HTR-8/SVneo (cell line): ENCODE measurements at regions not wholly inside any gene's neighbourhood (a gene's known extent, or its start where the extent isn't known, plus 50 kb on each side); places are given as distances from the start of the nearest gene placed in this dataset.
A peak's percentile ranks its signal among the peaks of the same experiment; 100 is the strongest.
"Not testable (repeated sequence)": the region's sequence is repeated elsewhere in the genome, so short reads cannot be mapped to it uniquely, and the experiment has no call there.

Experiments used
- DNase-seq: peaks from one replicate; pipeline ENCODE4 v3.0.0; 2011; ENCODE audit warnings: low spot score, mixed read lengths; ENCODE audit not compliant: insufficient read length
- FAIRE-seq: peaks from 2 replicates; lab custom pipeline; 2011; peaks lifted over from hg19 to GRCh38; lab: Jason Lieb, UNC

GRCh38 chr7:6882321-6882721 is 56.2 kb upstream of the CCZ1B start:
- FAIRE-seq, DNase-seq: not testable (repeated sequence)

- FAIRE-seq, DNase-seq: not testable (repeated sequence)
Observed at GRCh38 chr7:6883756-6884155, 57.7 kb upstream of the CCZ1B start.

GRCh38 chr7:6886198-6886597 is 60.1 kb upstream of the CCZ1B start:
- no peak for FAIRE-seq

GRCh38 chr7:6888267-6889045 is 62.4 kb upstream of the CCZ1B start:
- DNase-seq, FAIRE-seq: not testable (repeated sequence)

More at GRCh38 chr7:6886198-6886597, 60.1 kb upstream of the CCZ1B start:
- DNase-seq = no peak

GRCh38 chr7:6889252-6889812 is 63.3 kb upstream of the CCZ1B start:
- FAIRE-seq = peak; percentile 99

GRCh38 chr7:6902097-6902518 is 76.0 kb upstream of the CCZ1B start:
- not testable (repeated sequence) for DNase-seq, FAIRE-seq

More at GRCh38 chr7:6889252-6889812, 63.3 kb upstream of the CCZ1B start:
- DNase-seq = no peak

- FAIRE-seq, DNase-seq: not testable (repeated sequence)
Observed at GRCh38 chr7:6903289-6903688, 77.2 kb upstream of the CCZ1B start.

GRCh38 chr7:6903792-6904191 is 77.7 kb upstream of the CCZ1B start:
- not testable (repeated sequence) for DNase-seq, FAIRE-seq

- no peak for FAIRE-seq
- no peak for DNase-seq
Observed at GRCh38 chr7:6917258-6917657, 91.2 kb upstream of the CCZ1B start.

- DNase-seq, FAIRE-seq: not testable (repeated sequence)
Observed at GRCh38 chr7:6919169-6919568, 93.1 kb upstream of the CCZ1B start.

- not testable (repeated sequence) for FAIRE-seq, DNase-seq
Observed at GRCh38 chr7:6924523-6924922, 98.4 kb upstream of the CCZ1B start.

- DNase-seq, FAIRE-seq: not testable (repeated sequence)
Observed at GRCh38 chr7:6926193-6927174, 100.4 kb upstream of the CCZ1B start.

- FAIRE-seq, DNase-seq: not testable (repeated sequence)
Observed at GRCh38 chr7:6927643-6928042, 101.6 kb upstream of the CCZ1B start.

GRCh38 chr7:6929588-6929987 is 103.5 kb upstream of the CCZ1B start:
- FAIRE-seq = not testable (repeated sequence)

GRCh38 chr7:6930081-6930635 is 104.1 kb upstream of the CCZ1B start:
- not testable (repeated sequence) for FAIRE-seq, DNase-seq

More at GRCh38 chr7:6929588-6929987, 103.5 kb upstream of the CCZ1B start:
- not testable (repeated sequence) for DNase-seq

GRCh38 chr7:6930787-6931186 is 104.7 kb upstream of the CCZ1B start:
- FAIRE-seq, DNase-seq: not testable (repeated sequence)

GRCh38 chr7:6931456-6931855 is 105.4 kb upstream of the CCZ1B start:
- not testable (repeated sequence) for FAIRE-seq, DNase-seq

GRCh38 chr7:6933954-6934632 is 108.0 kb upstream of the CCZ1B start:
- FAIRE-seq, DNase-seq: not testable (repeated sequence)

- FAIRE-seq = no peak
Observed at GRCh38 chr7:6934981-6935380, 108.9 kb upstream of the CCZ1B start.

More at GRCh38 chr7:6934981-6935380, 108.9 kb upstream of the CCZ1B start:
- no peak for DNase-seq
